ENCODE measurements at regions not wholly inside any gene's neighbourhood (a gene's known extent, or its start where the extent isn't known, plus 50 kb on each side); places are given as distances from the start of the nearest gene placed in this dataset.

GRCh38 chr1:60345621-60346020 is 272.1 kb upstream of the C1orf87 start:
- peak in 1 of 2 donors; percentile 41 for DNase-seq (ENCODE audit: low read depth in 1 of 2, low spot score in 1 of 2)
- Histone ChIP-seq H3K36me3 (no peaks in the 10 kb centered on the region), H3K4me1 (ENCODE audit: low read depth) (no peaks in the 10 kb centered on the region), H3K27me3 (no peaks in the 10 kb centered on the region), H3K4me3 (no peak overlapping the region), H3K27ac (no peak overlapping the region), H3K9me3 (ENCODE audit: low read depth) (no peaks in the 10 kb centered on the region)
- TF ChIP-seq CTCF (IDR thresholded peaks at IDR 0.05; ENCODE audit: low read depth, low read length) = no peak

- TF ChIP-seq CTCF (IDR thresholded peaks at IDR 0.05; ENCODE audit: low read depth, low read length) = no peak
- no peaks in the 10 kb centered on the region for H3K4me1 ChIP-seq (ENCODE audit: low read depth)
- H3K27me3 ChIP-seq = no peaks in the 10 kb centered on the region
- DNase-seq (ENCODE audit: low read depth in 1 of 2, low spot score in 1 of 2) = no peak
- H3K9me3 ChIP-seq (ENCODE audit: low read depth) = no peaks in the 10 kb centered on the region
- no peak overlapping the region for H3K4me3 ChIP-seq
- no peak overlapping the region for H3K27ac ChIP-seq
- no peaks in the 10 kb centered on the region for H3K36me3 ChIP-seq
Measured at GRCh38 chr1:60345049-60345448, 271.5 kb upstream of the C1orf87 start.

- no peak for TF ChIP-seq CTCF (IDR thresholded peaks at IDR 0.05; ENCODE audit: low read depth, low read length)
- Histone ChIP-seq H3K36me3 (no peaks in the 10 kb centered on the region), H3K4me3 (no peak overlapping the region), H3K27me3 (no peaks in the 10 kb centered on the region), H3K4me1 (ENCODE audit: low read depth) (no peaks in the 10 kb centered on the region), H3K27ac (no peak overlapping the region), H3K9me3 (ENCODE audit: low read depth) (no peaks in the 10 kb centered on the region)
- DNase-seq (ENCODE audit: low read depth in 1 of 2, low spot score in 1 of 2) = no peak
Measured at GRCh38 chr1:60343736-60344135, 270.2 kb upstream of the C1orf87 start.

GRCh38 chr1:60342569-60342968 is 269.0 kb upstream of the C1orf87 start:
- TF ChIP-seq CTCF (IDR thresholded peaks at IDR 0.05; ENCODE audit: low read depth, low read length) = no peak
- Histone ChIP-seq H3K27me3 (no peaks in the 10 kb centered on the region), H3K9me3 (ENCODE audit: low read depth) (no peaks in the 10 kb centered on the region), H3K27ac (no peak overlapping the region), H3K4me1 (ENCODE audit: low read depth) (no peaks in the 10 kb centered on the region), H3K36me3 (no peaks in the 10 kb centered on the region), H3K4me3 (no peak overlapping the region)
- no peak for DNase-seq (ENCODE audit: low read depth in 1 of 2, low spot score in 1 of 2)

GRCh38 chr1:60341274-60341673 is 267.7 kb upstream of the C1orf87 start:
- Histone ChIP-seq H3K9me3 (ENCODE audit: low read depth) (no peaks in the 10 kb centered on the region), H3K4me1 (ENCODE audit: low read depth) (no peaks in the 10 kb centered on the region), H3K27me3 (no peaks in the 10 kb centered on the region), H3K4me3 (no peak overlapping the region), H3K36me3 (no peaks in the 10 kb centered on the region), H3K27ac (no peak overlapping the region)
- DNase-seq (ENCODE audit: low read depth in 1 of 2, low spot score in 1 of 2) = no peak
- TF ChIP-seq CTCF (IDR thresholded peaks at IDR 0.05; ENCODE audit: low read depth, low read length) = no peak

GRCh38 chr1:60331647-60332046 is 258.1 kb upstream of the C1orf87 start:
- no peaks in the 10 kb centered on the region for H3K27me3 ChIP-seq
- no peak for TF ChIP-seq CTCF (IDR thresholded peaks at IDR 0.05; ENCODE audit: low read depth, low read length)
- no peak overlapping the region for H3K27ac ChIP-seq
- no peaks in the 10 kb centered on the region for H3K9me3 ChIP-seq (ENCODE audit: low read depth)
- no peak overlapping the region for H3K4me3 ChIP-seq
- no peaks in the 10 kb centered on the region for H3K4me1 ChIP-seq (ENCODE audit: low read depth)
- DNase-seq (ENCODE audit: low read depth in 1 of 2, low spot score in 1 of 2) = peak in 1 of 2 donors; percentile 1
- no peaks in the 10 kb centered on the region for H3K36me3 ChIP-seq
